IMR-90 (cell line): ENCODE measurements at regions not wholly inside any gene's neighbourhood (a gene's known extent, or its start where the extent isn't known, plus 50 kb on each side); places are given as distances from the start of the nearest gene placed in this dataset.

ENCODE experiments used
- BHLHE40 ChIP-seq: fragments of 150-350 bp; IDR thresholded peaks from 2 replicates; pipeline ENCODE4 v1.6.1; 2016; ENCODE audit warnings: mild to moderate bottlenecking, low read depth, low read length
- CEBPB ChIP-seq: IDR thresholded peaks from 2 replicates; pipeline ENCODE4 v1.6.1; 2012; ENCODE audit warnings: low read depth, low read length, improper control_type of control experiment
- FOS ChIP-seq: fragments of 150-350 bp; IDR thresholded peaks from 2 replicates; pipeline ENCODE4 v1.6.1; 2016; ENCODE audit warnings: low read depth, low read length
- MAFK ChIP-seq: IDR thresholded peaks from 2 replicates; pipeline ENCODE4 v1.6.1; 2012; ENCODE audit warnings: low read depth, low read length, improper control_type of control experiment
- MAZ ChIP-seq: IDR thresholded peaks from 2 replicates; pipeline ENCODE4 v1.6.1; 2012; ENCODE audit warnings: low read depth, mild to moderate bottlenecking, low read length, improper control_type of control experiment, moderate library complexity, borderline replicate concordance
- MXI1 ChIP-seq: IDR thresholded peaks from 2 replicates; pipeline ENCODE4 v1.6.1; 2012; ENCODE audit warnings: low read depth, mild to moderate bottlenecking, low read length, moderate library complexity, borderline replicate concordance
- POLR2A ChIP-seq: IDR thresholded peaks from 2 replicates; pipeline ENCODE4 v1.6.1; 2012; ENCODE audit warnings: mild to moderate bottlenecking, low read depth, low read length
- RAD21 ChIP-seq: IDR thresholded peaks from 2 replicates; pipeline ENCODE4 v1.6.1; 2012; ENCODE audit warnings: low read length, improper control_type of control experiment
- RCOR1 ChIP-seq: IDR thresholded peaks from 2 replicates; pipeline ENCODE4 v1.6.1; 2012; ENCODE audit warnings: mild to moderate bottlenecking, low read length, improper control_type of control experiment; ENCODE audit not compliant: insufficient replicate concordance
- RFX5 ChIP-seq: IDR thresholded peaks from 2 replicates; pipeline ENCODE4 v1.8.0; 2012; ENCODE audit warnings: low read depth, mild to moderate bottlenecking, low read length, moderate library complexity
- SMC3 ChIP-seq: fragments of 150-350 bp; IDR thresholded peaks from 2 replicates; pipeline ENCODE4 v1.6.1; 2016; ENCODE audit warnings: low read depth, mild to moderate bottlenecking, antibody characterized with exemption, low read length, moderate library complexity
- TF ChIP-seq, protein P1 (sequence below): conservative IDR thresholded peaks from 2 replicates; pipeline ENCODE4 v1.5.1; 2012; ENCODE audit warnings: mild to moderate bottlenecking, low read depth, low read length, improper control_type of control experiment
- TF ChIP-seq, protein P2 (sequence below): fragments of 150-350 bp; IDR thresholded peaks from 2 replicates; pipeline ENCODE4 v1.6.1; 2017; ENCODE audit warnings: mild to moderate bottlenecking, antibody characterized with exemption, low read length, low read depth
- TF ChIP-seq, protein P3 (sequence below): fragments of 150-350 bp; IDR thresholded peaks from 2 replicates; pipeline ENCODE4 v1.6.1; 2016; ENCODE audit warnings: low read depth, mild to moderate bottlenecking, low read length, moderate library complexity, borderline replicate concordance

DNA sequence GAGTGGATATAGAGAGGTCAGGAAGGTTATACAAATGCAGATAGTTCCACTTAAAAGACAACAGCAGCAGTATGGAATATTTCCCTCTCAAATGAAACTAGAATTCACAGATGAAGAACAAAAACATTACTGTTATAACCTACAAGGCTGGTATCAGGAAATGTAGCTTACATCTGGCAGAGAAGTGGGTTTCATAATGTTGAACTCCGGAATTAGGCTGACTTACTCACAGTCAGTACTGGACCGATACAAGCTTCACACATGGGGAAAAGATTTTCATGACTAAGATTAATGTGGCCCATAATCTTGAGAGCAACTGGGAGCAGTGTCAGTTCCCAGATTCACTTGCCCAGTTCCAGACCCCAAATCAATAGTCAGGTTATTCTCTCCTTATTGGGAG, 353.9 kb downstream of the DUSP6 start:
- TF ChIP-seq, protein P1, sequence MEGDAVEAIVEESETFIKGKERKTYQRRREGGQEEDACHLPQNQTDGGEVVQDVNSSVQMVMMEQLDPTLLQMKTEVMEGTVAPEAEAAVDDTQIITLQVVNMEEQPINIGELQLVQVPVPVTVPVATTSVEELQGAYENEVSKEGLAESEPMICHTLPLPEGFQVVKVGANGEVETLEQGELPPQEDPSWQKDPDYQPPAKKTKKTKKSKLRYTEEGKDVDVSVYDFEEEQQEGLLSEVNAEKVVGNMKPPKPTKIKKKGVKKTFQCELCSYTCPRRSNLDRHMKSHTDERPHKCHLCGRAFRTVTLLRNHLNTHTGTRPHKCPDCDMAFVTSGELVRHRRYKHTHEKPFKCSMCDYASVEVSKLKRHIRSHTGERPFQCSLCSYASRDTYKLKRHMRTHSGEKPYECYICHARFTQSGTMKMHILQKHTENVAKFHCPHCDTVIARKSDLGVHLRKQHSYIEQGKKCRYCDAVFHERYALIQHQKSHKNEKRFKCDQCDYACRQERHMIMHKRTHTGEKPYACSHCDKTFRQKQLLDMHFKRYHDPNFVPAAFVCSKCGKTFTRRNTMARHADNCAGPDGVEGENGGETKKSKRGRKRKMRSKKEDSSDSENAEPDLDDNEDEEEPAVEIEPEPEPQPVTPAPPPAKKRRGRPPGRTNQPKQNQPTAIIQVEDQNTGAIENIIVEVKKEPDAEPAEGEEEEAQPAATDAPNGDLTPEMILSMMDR, result no peak
- TF ChIP-seq POLR2A (no peak), CEBPB (no peak), RFX5 (no peak), SMC3 (no peak), RCOR1 (no peak), MAZ (no peak), RAD21 (no peak), FOS (no peak), MAFK (no peak), BHLHE40 (no peak), MXI1 (no peak)
- TF ChIP-seq, protein P2, sequence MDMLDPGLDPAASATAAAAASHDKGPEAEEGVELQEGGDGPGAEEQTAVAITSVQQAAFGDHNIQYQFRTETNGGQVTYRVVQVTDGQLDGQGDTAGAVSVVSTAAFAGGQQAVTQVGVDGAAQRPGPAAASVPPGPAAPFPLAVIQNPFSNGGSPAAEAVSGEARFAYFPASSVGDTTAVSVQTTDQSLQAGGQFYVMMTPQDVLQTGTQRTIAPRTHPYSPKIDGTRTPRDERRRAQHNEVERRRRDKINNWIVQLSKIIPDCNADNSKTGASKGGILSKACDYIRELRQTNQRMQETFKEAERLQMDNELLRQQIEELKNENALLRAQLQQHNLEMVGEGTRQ, result no peak
- TF ChIP-seq, protein P3, sequence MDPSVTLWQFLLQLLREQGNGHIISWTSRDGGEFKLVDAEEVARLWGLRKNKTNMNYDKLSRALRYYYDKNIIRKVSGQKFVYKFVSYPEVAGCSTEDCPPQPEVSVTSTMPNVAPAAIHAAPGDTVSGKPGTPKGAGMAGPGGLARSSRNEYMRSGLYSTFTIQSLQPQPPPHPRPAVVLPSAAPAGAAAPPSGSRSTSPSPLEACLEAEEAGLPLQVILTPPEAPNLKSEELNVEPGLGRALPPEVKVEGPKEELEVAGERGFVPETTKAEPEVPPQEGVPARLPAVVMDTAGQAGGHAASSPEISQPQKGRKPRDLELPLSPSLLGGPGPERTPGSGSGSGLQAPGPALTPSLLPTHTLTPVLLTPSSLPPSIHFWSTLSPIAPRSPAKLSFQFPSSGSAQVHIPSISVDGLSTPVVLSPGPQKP, result no peak
